ENCODE measurements at regions not wholly inside any gene's neighbourhood (a gene's known extent, or its start where the extent isn't known, plus 50 kb on each side); places are given as distances from the start of the nearest gene placed in this dataset.

DNA sequence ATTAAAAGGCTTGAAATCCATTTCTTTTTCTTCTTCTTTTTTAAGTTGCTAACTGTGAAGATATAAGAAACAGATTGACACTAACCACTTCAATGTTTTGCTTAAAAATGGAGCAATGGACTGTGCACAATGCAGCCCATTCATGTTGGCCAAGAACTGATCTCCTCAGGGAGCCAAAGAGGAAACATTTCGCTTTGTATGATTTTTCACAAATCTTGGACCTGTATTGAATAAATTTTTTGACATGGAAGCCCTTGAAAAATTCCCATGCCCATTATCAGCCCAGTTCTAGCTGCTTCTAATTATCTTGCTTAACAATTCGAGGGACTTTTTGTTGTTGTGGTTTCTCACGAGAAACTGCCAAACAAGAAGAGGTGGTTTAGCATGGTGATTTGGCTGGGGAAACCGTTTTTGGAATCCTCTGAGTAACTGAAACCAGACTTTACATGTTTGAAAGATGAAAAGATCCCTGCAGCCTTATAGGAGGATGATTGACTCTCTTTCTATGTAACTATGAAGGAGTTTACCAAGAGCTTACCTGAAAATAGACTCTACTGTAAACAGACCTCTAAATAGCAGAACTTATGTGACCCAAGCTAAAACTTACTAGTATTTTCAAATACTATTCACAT, 1389.4 kb upstream of the GOT2 start:
- TF ChIP-seq, protein P1, sequence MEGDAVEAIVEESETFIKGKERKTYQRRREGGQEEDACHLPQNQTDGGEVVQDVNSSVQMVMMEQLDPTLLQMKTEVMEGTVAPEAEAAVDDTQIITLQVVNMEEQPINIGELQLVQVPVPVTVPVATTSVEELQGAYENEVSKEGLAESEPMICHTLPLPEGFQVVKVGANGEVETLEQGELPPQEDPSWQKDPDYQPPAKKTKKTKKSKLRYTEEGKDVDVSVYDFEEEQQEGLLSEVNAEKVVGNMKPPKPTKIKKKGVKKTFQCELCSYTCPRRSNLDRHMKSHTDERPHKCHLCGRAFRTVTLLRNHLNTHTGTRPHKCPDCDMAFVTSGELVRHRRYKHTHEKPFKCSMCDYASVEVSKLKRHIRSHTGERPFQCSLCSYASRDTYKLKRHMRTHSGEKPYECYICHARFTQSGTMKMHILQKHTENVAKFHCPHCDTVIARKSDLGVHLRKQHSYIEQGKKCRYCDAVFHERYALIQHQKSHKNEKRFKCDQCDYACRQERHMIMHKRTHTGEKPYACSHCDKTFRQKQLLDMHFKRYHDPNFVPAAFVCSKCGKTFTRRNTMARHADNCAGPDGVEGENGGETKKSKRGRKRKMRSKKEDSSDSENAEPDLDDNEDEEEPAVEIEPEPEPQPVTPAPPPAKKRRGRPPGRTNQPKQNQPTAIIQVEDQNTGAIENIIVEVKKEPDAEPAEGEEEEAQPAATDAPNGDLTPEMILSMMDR (conservative IDR thresholded peaks at IDR 0.05 in 1 of 2, IDR thresholded peaks at IDR 0.05 in 1 of 2; ENCODE audit: extremely low read depth in 1 of 2, insufficient read depth in 1 of 2, low read depth in 1 of 2, low read length in 2 of 2): no peak
- no peak for TF ChIP-seq EZH2 (IDR thresholded peaks at IDR 0.05; ENCODE audit: borderline replicate concordance, low read length)
